Prostate gland (tissue), 2 donors: ENCODE measurements at regions not wholly inside any gene's neighbourhood (a gene's known extent, or its start where the extent isn't known, plus 50 kb on each side); places are given as distances from the start of the nearest gene placed in this dataset.

Experiments
- DNase-seq: peaks from one replicate; pipeline ENCODE4 v3.0.0-alpha.2; 2019; ENCODE audit warnings: low spot score
- H3K27ac ChIP-seq, 2 donors: fragments of 200-600 bp; sonication (generic); 2 replicates each; pipeline ENCODE4 v1.5.1; 2017 to 2019
- H3K27me3 ChIP-seq: fragments of 200-600 bp; sonication (generic); replicated peaks from 2 replicates; pipeline ENCODE4 v1.5.1; 2019; ENCODE audit not compliant: insufficient read depth
- H3K36me3 ChIP-seq, 2 donors: fragments of 200-600 bp; sonication (generic); 1 replicate in 1 of 2; 2 replicates in 1 of 2; pipeline versions ENCODE4 v1.5.1 to v1.8.1; 2017 to 2019
- H3K4me1 ChIP-seq: fragments of 200-600 bp; sonication (generic); replicated peaks from 2 replicates; pipeline ENCODE4 v1.5.1; 2019
- H3K4me3 ChIP-seq, 2 donors: fragments of 200-600 bp; sonication (generic); 2 replicates each; pipeline ENCODE4 v1.5.1; 2017 to 2019
- H3K9me3 ChIP-seq: fragments of 200-600 bp; sonication (generic); 2 replicates; pipeline ENCODE4 v1.5.1; 2017
- POLR2A ChIP-seq: fragments of 450-650 bp; IDR thresholded peaks from one replicate; pipeline ENCODE4 v1.6.1; 2016; ENCODE audit warnings: antibody characterized with exemption, mild to moderate bottlenecking
- POLR2AphosphoS5 ChIP-seq: sonication (generic); formaldehyde crosslinking; IDR thresholded peaks from one replicate; pipeline ENCODE4 v1.6.1; 2017; ENCODE audit warnings: antibody characterized with exemption
- WGBS: methylation state at CpG from one replicate; pipeline ENCODE4 v1.1.5; 2018; 5-methylcytosine and 5-hydroxymethylcytosine counted together
- intact Hi-C: fragments of 100-400 bp; cut with DNase I; formaldehyde crosslinking; loops from one replicate; pipeline ENCODE4 v1.14.2; 2022
- TF ChIP-seq, protein P1 (sequence below), 4 experiments: fragments of 200-600 bp in 2 of 4; fragments of 450-650 bp in 2 of 4; sonication (generic) in 2 of 4; IDR thresholded peaks; 1 replicate in 3 of 4; 2 replicates in 1 of 4; pipeline ENCODE4 v1.5.1; 2016 to 2019; ENCODE audit warnings: antibody characterized with exemption in 4 of 4, mild to moderate bottlenecking in 2 of 4, moderate library complexity in 2 of 4

DNA sequence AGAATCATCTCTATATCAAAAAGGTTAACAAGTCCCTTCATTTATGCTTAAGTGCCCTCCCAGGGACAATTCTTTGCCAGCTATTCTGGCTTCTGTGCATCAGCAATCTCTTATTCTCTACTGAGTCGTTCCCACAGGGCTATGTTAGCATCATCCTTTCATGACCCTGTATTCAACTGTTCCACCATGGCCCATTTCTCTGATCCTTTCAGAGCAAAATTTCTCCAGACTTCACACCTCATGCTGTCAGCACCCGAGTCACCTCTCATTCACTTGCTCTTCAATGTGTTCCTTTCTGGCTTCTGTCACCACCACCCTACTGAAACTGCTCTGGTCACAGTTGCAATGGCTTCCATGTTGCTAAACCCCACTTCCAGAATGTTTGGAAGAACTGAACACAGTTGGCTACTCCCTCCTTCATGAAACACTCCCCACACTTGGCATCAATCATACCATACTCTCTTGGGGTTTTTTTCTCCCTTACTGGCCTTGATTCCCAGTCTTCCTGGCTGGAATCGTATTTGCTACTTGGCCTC is 159.5 kb upstream of the HMGA2 start:
- Histone ChIP-seq H3K4me3 (no peak overlapping the region), H3K9me3 (no peaks in the 10 kb centered on the region), H3K36me3 (no peaks in the 10 kb centered on the region), H3K27ac (no peak overlapping the region), H3K4me1 (no peaks in the 10 kb centered on the region), H3K27me3 (no peaks in the 10 kb centered on the region)
- intact Hi-C loops, result no loop called here
- TF ChIP-seq POLR2A (no peak), POLR2AphosphoS5 (no peak)
- TF ChIP-seq, protein P1, sequence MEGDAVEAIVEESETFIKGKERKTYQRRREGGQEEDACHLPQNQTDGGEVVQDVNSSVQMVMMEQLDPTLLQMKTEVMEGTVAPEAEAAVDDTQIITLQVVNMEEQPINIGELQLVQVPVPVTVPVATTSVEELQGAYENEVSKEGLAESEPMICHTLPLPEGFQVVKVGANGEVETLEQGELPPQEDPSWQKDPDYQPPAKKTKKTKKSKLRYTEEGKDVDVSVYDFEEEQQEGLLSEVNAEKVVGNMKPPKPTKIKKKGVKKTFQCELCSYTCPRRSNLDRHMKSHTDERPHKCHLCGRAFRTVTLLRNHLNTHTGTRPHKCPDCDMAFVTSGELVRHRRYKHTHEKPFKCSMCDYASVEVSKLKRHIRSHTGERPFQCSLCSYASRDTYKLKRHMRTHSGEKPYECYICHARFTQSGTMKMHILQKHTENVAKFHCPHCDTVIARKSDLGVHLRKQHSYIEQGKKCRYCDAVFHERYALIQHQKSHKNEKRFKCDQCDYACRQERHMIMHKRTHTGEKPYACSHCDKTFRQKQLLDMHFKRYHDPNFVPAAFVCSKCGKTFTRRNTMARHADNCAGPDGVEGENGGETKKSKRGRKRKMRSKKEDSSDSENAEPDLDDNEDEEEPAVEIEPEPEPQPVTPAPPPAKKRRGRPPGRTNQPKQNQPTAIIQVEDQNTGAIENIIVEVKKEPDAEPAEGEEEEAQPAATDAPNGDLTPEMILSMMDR (IDR thresholded peaks at IDR 0.05), result no peak
- WGBS, result 96% methylated on average over 3 of the region's 3 CpGs
- no peak for DNase-seq

DNA sequence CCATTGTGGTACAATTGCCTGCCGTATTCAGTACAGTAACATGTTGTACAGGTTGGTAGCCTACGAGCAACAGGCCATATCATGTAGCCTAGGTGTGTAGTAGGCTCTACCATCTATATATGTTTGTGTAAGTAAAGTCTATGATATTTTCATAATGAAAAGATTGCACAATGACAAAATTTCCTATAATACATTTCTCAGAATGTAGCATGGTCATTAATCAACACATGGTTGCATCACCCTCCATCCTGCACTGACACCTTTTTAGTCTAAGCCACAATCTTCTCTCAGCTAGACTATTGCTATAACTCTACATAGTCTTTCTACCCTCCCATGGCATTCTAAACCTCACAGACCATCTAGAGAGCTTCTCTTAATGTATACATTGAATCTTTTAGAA is 158.5 kb upstream of the HMGA2 start:
- intact Hi-C loops, result no loop called here
- H3K4me1 ChIP-seq, result no peaks in the 10 kb centered on the region
- WGBS, result 94% methylated on average over 2 of the region's 2 CpGs
- H3K4me3 ChIP-seq, result no peak overlapping the region
- no peaks in the 10 kb centered on the region for H3K27me3 ChIP-seq
- H3K27ac ChIP-seq, result no peak overlapping the region
- DNase-seq, result no peak
- no peaks in the 10 kb centered on the region for H3K9me3 ChIP-seq
- no peak for TF ChIP-seq POLR2A
- TF ChIP-seq, protein P1 (IDR thresholded peaks at IDR 0.05), result no peak
- TF ChIP-seq POLR2AphosphoS5, result no peak
- no peaks in the 10 kb centered on the region for H3K36me3 ChIP-seq

DNA sequence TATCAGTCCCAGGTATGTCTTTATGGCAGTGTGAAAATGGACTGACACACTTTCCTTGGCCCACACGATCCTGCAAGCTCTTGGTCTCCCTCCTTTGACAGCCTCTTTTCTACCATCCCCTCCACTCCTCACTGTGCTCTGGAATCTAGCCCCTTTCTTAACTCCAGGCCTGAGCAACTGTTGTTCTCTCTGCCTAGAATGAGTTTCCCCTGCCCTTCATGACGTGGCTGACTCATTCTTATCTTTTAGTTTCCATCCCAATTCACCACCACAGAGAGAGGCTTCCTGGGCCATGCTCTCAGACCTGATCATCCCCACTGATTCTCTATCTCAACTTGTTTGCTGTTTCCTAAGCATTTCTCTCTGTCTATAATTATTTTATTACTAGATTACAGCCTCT is 157.4 kb upstream of the HMGA2 start:
- TF ChIP-seq POLR2AphosphoS5, result no peak
- no peak for TF ChIP-seq POLR2A
- TF ChIP-seq, protein P1 (IDR thresholded peaks at IDR 0.05), result no peak
- intact Hi-C loops, result no loop called here
- no peaks in the 10 kb centered on the region for H3K36me3 ChIP-seq
- no peak for DNase-seq
- H3K27me3 ChIP-seq, result no peaks in the 10 kb centered on the region
- H3K27ac ChIP-seq, result no peak overlapping the region
- H3K4me1 ChIP-seq, result no peaks in the 10 kb centered on the region
- no peaks in the 10 kb centered on the region for H3K9me3 ChIP-seq
- 71% methylated on average over 2 of the region's 2 CpGs for WGBS
- H3K4me3 ChIP-seq, result no peak overlapping the region

DNA sequence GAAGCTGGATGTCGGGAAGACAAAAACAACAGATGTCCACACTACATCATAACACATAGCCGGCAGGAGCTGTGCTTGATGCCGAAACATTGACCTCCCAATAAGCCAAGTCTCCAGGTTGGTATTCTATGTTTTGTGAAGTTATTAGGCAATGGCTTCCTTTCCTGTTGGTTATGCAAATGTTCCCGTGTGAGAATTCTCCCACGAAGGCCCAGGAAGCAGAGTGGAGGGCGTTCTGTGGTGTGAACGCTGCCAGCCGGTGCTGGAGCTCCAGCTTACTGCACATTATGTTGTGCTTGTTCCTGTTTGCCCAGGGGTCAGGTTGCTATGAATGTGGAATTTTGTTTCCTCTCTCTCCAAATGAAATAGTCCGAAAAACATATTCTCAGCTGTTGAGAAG is 156.4 kb upstream of the HMGA2 start:
- no peaks in the 10 kb centered on the region for H3K4me1 ChIP-seq
- intact Hi-C loops, result no loop called here
- no peak overlapping the region for H3K4me3 ChIP-seq
- no peaks in the 10 kb centered on the region for H3K36me3 ChIP-seq
- no peaks in the 10 kb centered on the region for H3K27me3 ChIP-seq
- no peaks in the 10 kb centered on the region for H3K9me3 ChIP-seq
- WGBS, result 79% methylated on average over 9 of the region's 9 CpGs
- no peak for DNase-seq
- TF ChIP-seq POLR2A (no peak), POLR2AphosphoS5 (no peak)
- TF ChIP-seq, protein P1 (IDR thresholded peaks at IDR 0.05), result no peak
- no peak overlapping the region for H3K27ac ChIP-seq

DNA sequence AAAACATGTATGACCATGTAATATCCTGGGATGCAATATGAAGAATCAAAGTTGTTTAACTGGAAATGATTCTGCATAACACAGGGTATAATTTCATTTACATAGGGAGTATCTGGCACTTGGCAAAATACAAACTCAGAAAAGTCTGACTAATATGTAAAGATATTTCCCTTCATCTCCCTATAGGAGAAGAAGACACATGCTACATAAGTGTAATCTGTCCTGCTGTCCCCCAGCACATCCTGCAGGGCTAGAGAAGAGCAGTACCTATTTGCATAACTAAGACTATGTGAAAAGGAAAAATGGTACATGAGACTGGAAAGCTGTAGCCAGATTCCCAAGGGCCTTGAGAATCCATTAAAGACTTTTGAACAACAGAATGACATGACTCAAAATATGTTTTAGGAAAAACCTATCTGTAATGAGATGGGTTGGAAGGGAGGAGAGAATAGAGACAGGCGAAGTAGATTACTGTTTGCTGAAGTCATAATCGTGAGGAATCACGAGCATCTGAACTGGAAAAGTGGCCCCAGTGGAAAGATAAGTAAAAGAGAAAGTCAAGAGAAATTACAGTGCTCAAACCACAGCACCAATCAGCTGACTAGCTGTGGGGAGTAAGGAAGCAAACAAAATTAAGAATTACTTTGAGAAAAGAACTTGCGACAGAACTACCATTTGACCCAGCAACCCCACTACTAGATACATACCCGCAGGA is 155.1 kb upstream of the HMGA2 start:
- intact Hi-C loops, result no loop called here
- TF ChIP-seq, protein P1 (IDR thresholded peaks at IDR 0.05), result no peak
- TF ChIP-seq POLR2A (no peak), POLR2AphosphoS5 (no peak)
- no peaks in the 10 kb centered on the region for H3K27me3 ChIP-seq
- H3K27ac ChIP-seq, result no peak overlapping the region
- 96% methylated on average over 5 of the region's 5 CpGs for WGBS
- H3K36me3 ChIP-seq, result no peaks in the 10 kb centered on the region
- no peak for DNase-seq
- no peaks in the 10 kb centered on the region for H3K9me3 ChIP-seq
- H3K4me1 ChIP-seq, result no peaks in the 10 kb centered on the region
- H3K4me3 ChIP-seq, result no peak overlapping the region
